Right lung (tissue), 2 donors: ENCODE measurements at regions not wholly inside any gene's neighbourhood (a gene's known extent, or its start where the extent isn't known, plus 50 kb on each side); places are given as distances from the start of the nearest gene placed in this dataset.
"Not testable (repeated sequence)": the region's sequence is repeated elsewhere in the genome, so short reads cannot be mapped to it uniquely, and the experiment has no call there.

Experiments
- DNase-seq, 2 donors: peaks; one replicate each; pipeline ENCODE4 v3.0.0-alpha.2; 2013

DNA sequence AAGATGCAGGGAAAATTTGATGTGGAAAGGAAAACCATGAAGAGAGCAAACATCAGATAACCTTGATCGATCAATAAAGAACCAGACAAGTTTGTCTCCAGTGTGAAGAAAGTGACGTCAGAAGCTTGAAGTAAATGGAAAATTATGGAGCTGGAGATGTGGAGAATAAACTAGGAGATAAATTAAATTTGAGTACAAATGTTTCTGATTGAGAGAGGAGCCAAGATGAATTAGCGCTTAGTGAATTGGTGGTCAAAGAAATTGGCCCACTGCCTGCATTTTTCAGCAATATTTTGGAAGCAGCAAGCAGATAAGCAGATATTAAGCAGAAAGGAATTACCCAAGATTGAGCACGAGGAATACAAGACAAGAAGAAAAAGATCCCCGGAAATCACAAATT, 567.3 kb upstream of the ZNF385D start:
- peak; percentile 19 to 20 for DNase-seq

DNA sequence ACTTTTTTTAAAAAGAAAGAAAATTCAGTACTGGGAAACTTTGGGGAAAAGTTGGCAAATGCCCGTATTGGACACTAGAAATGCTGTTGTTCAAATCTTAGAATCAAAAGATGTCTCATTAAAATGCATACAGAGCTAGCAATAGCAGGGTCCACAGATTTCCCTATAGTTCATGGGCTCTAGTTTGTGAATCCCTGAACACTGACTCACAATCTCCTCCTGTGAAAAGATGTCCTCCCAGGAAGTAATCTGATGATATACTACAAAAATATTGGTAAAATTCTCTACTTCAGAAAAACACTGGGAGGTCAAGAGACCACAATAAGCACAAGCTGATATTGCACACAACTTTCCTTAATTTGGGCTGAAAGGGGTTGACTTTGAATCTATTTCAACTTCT, 568.4 kb upstream of the ZNF385D start:
- no peak for DNase-seq

DNA sequence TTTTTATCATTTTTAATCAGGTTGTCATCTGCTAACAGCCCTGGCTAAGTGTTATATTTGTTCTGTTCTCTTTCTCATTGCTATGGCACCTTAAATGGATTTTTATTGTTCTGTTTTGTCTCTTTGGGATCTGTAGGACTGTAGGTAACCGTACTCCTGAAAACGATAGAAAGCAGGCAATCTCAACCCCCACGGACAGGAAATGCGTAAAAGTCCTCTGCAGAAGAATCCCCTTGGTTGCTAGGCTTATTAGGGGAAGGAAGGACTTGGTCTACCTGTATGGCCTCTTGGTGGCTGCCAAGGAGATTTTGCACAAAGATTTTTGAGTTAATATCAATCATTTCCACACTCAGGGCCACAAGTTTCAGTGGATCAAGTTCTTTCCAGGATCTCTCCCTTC, 571.9 kb upstream of the ZNF385D start:
- no peak for DNase-seq

DNA sequence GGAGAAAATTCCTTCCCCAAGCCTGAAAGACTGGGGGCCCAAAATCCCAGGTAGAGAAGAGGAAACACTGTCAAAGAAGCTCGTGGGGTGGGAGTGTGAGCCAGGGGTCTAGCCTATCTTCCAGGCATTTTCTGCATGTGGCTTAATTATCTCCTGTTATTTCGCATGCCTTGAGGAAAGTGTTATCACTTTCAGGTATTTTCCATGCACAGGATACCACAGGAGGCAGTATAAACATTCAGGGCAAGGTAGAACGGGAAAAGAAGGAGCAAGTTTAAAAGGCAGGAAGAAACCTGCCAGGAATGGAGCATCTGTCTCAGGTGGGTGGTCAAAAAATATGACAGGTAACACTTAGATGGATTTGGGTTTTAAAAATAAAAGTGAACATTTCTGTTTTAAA, 575.3 kb upstream of the ZNF385D start:
- no peak for DNase-seq

DNA sequence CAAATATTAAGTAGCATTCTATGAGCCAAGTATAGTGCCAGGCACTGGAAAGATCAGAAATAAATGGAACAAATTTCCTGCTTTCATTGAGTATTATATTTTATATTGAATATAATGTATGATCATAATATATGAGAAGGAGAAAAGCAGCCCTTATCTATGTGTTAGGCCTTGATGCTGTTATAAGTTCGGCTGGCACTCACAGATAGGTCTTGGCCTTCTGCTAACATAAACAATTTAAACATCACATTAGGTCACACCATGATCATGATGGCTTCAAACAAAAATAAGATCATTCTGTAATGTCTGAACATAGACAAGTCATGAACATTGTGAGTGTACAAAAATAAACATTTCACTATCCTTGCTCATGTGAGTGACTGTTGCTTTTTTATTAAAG, 584.0 kb upstream of the ZNF385D start:
- DNase-seq: no peak

DNA sequence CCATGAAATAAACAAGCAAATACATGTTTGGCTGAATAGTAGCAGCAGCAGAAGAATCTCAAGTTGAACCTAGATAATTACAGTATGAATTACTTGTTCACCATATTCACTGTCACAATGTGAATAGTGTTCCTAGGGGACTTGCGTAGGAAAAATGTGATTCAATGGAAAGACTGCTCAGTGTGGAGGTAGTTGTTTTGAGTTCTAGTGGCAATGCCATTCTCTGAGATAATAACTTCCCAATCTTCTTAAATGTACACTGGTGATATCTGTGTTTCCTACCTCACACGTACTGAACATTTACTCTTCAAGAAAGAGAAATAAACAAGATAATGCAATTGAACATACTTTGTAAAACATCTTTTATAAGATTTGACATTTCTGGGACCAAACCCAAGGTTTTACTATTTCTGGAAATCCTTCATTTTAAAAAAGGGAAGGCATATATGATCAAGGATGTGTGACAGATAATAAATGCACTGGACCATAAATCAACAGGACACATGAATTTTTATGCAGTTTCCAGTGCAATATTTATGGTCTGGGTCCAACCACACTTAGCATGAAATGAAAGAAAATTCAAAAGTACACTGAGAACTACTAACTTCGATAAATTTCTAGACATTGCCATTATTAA, 598.3 kb upstream of the ZNF385D start:
- peak; percentile 57 to 66 for DNase-seq

DNA sequence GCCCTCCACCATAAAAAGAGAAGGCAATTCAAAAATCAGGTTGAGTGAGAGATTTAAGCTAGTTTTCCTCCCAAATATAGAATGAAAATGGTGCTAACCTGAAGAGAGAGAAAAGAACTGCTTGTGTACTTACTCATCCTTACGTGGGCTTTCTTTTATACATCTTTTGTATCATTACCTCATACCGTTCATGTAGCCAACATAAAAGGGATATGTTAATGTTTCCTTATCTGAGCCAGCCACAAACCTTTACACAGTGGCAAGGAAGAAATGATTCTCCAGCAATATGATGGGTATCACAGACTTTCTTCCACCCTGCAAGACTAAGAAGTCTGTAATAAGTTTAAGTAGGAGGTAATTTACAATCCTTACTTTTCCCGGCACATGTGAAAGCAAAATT, 600.8 kb upstream of the ZNF385D start:
- no peak for DNase-seq

DNA sequence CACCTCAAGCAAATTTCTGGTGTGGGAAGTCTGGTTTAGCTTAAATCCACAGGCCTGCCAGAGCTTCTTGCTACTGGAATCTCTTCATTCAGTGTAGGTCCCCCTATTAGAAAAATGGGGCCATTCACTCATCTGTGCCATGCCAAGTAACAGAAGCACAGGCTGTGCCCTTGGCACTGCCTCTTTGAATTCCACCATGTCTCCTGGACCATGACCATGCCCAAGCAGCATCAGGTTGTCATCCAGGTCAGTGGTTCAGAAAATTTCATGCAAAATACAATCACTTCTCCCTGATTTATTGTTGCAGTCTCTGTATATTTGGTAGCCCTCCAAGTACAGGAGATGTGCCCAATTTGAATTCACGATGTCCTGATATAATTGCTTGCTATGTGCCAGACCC, 602.1 kb upstream of the ZNF385D start:
- DNase-seq: no peak

DNA sequence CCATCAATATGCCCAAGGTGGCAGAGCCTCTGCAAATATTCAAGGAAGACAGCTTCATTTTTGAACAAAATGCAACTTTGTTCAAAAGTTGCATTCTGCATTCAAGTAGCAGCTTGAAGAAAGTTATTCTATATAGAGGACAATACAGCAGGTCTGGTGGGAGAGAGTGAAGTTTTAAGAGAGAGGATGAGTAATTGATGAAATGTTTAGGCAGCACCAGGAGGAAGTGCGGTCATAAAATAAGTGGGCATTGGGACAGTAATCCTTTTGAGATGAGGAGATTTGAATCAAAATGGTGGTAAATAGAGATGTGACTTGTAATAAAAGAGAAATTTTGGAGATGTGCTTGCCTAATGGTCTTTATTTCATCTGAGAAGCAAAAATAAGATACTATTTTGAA, 607.3 kb upstream of the ZNF385D start:
- no peak for DNase-seq

DNA sequence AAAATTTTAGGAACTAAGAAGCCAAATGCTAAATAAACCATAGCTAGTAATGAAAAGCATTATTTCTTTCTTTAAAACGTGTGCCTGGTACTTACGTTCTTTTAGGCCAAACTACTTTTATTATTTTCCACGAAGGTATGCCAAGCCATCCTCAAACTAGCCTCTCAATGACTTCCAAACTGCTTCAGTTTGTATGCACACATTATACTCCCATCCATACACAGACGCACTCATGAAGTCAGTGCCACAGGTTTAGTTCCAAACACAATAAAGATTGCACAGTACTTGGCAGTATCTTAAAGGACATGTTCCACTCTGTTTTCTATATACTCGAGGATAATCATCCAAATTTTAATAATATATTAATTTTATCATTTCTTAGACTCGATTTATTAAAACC, 609.2 kb upstream of the ZNF385D start:
- no peak for DNase-seq

DNA sequence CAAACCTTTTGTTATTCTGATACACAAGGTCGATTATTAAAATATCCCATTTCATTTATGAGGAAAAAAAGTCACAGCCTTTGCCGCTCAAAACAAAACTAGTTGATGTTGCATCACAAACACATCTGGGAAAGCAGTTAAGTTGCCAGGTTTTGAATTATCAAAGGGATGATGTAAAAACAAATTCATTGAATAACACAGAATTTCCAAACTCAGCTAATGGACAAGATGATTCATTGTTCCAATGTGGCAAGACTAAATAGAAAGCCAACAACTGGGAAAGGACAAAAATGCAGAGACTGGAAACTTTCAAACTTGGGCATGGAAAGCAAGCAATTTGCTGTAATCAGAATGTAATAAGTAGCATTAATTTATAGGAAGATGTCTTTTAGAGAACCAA, 610.0 kb upstream of the ZNF385D start:
- DNase-seq: peak in 1 of 2 donors; percentile 42

DNA sequence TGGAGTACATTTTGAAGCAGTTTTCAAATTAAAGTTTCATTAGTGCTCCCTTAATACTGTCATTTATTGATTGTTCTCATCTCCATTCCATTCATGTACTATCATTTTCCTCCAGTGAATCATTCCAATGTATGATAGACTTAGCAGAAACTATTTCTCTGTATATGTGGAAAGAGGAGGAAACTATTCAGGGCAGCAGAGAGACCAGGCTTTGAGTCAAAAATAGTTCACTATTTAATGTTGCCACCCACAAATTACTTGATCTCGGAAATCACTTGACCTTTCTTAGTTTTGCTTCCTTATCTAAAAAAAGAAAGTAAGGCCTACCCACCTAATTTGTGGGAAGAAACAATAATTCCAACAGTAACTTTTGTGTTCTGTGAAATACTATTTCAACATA, 610.5 kb upstream of the ZNF385D start:
- no peak for DNase-seq

DNA sequence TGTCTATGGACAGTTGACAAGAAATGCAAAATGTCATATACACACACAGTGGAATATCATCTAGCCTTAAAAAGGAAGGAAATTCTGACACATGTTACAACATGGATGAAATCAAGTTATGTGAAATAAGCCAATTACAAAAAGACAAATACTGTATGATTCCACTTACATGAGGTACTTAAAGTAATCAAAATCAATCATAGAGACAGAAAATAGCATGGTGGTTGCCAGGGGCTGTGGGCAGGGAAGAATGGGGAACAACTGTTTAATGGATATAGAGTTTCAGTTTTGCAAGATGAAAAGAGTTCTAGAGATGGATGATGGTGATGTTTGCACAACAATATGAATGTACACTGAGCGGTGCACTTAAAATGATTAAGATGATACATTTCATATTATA, 613.8 kb upstream of the ZNF385D start:
- DNase-seq: no peak

DNA sequence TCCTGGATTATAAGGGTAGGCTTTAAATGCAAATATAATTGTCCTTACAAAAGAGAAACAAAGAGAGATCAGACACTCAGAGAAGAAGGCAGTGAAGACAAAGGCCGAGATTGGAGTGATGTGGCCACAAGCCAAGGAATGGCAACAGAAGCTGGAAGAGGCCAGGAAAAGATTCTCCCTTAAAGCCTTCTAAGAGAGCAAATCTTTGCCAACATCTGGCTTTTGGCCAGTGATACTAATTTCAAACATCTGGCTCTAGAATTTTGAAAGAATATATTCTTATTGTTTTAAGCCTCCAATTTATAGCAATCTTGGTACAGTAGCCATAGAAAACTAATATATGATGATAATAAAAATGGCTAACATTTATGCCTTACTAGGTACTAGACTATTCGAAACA, 615.8 kb upstream of the ZNF385D start:
- no peak for DNase-seq

DNA sequence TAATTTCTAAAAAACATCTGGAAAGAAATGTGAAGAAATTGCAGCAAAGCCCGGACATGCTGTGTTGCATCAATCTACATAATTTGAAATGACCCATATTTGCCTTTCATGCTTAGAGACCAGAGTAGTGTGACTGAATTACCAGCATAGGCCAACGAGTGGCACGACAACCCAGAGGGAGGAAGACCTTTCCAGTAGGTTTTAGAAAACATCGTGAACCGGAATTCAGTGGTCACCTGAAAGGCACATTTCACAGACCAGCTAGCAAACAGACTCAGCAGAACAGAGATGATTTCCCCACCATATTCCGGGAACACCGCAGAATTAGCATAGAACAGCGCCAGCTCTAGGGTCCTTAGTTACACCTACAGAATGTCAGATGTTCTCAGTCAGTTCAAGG, 620.0 kb upstream of the ZNF385D start:
- DNase-seq: no peak

DNA sequence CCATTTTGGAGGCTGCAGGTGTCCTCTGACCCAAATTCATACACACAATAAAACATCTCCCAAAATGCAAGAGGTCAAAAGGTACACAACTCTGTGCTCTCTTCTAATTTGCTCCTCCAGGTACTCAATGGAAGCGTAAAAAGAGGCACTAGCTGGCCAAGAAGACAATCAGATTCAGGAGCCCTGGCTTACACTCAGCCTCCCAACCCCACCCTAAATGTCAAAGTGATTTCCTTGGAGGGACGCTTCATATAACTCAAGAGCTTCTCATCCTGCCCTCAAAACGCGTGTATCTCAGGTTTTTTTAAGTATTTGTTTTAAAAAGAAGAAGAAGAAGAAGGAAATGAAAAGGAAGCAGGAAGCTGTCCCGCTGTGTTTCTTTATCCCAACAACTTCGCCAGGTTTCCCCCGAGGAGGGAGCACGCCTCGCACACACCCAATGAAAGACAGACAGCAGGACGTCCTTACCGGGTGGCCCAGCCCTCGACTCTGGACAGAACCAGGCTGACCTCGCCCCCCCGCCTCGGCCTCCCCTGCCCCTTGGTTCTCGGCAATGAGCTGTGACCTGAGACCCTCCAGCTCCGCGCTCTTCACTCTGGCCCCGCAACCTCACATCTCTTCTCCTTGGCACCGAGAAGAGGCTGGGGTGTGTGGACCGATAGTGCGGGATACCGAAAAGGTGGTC, 620.7 kb upstream of the ZNF385D start:
- DNase-seq: peak in 1 of 2 donors; percentile 30

DNA sequence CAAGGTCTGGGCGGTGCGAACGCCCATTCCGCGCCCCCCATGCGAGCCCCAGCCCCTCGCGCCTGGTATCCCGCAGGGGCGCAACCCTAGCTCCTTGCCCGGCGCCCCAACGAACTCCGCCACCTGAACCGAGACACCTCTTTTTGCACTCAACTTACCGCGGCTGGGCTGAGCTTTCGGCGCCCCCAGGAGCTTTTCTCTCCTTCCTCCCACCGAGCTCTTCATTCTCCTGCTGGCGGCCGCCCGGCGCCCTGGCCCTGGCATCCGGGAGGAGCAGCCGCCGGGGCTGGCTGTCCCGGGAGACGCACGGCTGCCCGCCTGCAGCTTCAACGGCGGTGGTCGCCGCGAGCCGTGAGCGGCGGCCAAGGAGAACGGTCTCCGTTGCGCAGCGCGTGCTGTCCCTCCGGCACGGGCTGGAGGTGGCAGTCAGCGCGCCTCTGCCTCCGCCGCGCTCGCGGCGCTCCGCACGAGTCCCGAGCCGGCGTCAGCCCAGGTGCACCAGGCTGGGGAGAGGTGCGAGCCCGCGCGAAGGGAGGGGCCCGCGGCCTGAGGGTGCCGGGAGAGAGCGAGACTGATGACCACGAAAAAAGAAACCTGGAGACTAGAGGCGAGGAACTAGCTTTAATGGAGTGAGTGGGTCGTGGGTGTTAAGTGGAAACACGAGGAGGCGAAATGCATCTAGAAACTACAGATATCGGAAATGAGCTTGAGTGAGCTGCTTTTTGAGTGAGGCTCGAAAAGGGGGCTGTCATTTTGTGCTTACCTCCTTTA, 621.5 kb upstream of the ZNF385D start:
- peak in 1 of 2 donors; percentile 35 for DNase-seq

DNA sequence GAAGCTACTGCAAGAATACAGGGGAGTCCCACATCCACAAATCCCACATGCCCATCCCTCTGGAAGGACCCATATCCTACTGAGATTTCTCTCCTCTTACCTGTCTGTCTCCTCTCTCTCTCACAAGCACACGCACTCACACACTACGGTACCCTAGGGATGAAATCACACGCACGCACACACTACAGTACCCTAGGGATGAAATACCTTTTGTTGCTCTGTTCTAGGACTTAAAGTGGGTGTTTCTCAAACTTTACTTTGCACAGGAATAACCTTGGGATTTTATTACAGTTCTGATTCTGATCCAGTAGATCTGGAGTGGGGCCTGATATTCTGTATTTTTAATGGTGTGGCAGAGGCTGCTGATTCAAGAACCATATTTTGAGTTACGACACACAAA, 622.2 kb upstream of the ZNF385D start:
- DNase-seq: no peak

DNA sequence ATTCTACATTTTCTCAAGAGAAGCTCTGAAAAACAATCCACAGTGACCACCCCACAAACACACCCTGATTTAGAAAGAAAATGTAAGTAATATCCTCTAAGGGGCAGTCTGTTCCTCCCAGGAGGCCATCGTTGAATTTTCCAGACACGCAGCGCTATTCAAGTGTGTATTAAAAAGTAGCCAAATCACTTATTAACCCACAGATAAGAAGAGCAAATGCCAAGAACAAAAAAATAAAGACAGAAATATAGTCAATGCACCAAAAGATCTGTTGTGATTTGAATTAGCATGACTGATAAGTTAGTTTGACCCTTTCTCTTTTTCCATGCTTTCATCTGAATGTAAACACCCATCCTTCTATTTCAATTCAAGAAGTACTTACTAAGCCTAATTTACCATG, 622.8 kb upstream of the ZNF385D start:
- DNase-seq: no peak

DNA sequence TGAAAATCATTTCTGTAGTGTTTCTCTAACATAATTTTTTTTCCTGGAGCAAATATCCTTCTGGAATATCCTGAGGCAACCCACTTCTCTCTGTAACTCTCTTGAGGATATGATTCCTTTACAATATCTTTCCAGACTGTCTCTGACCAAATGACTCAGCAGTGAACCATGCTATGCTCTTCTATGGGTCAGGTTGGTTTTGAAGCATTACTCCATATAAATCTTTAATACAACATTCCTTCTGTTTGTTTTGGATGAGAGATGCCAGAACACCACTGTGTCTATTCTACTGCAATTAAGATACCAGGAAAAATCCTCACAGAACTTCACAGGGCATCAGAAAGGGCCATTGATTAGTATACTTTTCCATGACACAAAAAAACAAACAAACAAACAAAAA, 626.4 kb upstream of the ZNF385D start:
- DNase-seq: no peak

DNA sequence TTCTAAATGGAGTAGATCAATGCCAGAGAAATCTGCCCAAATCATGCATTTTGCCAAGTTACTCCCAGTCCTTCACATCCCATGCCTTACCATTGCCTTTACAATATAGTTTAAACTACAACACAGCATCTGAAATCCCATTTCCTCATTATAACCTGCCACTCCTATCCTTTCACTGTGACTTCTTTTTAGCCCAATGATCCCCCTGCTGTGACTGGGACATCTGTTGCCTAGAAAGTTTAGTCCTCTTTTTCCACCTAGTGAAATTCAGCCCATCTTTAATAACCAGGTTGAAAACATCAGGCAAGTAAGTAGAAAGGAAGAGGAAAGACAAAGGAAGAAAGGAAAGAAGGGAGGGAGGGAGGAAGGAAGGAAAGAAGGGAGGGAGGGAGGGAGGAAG, 627.9 kb upstream of the ZNF385D start:
- DNase-seq: no peak

DNA sequence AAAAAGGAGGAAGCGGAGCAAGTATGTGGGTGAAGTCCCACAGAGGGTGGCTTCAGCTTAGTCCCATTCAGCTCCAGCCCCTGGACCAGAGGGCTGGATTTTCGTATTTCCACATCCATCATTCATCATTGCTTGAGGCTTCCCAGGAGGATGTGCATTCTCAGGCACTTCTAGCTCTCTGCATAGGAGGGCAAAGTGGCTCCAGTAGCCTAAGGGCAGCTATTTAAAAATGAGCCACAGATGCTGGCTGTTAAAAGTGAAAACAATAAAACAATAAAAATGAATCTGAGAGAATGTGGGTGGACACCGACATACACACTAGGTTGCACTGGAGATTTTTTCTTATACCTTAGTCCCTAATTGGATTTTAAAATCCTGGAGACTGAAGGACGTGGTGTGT, 629.2 kb upstream of the ZNF385D start:
- DNase-seq: no peak

DNA sequence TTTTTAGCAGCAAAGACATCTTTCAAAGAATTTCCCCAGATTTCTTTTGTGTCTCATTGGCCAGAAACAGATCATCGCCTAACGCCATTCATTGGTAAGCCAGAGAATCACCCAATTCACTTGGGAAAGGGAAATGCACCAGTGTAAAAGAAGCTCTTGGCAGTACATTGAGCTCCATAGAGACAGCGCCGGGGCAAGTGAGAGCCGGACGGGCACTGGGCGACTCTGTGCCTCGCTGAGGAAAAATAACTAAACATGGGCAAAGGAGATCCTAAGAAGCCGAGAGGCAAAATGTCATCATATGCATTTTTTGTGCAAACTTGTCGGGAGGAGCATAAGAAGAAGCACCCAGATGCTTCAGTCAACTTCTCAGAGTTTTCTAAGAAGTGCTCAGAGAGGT, 630.6 kb upstream of the ZNF385D start:
- DNase-seq: not testable (repeated sequence)
